GM19372 (cell line): ENCODE measurements at regions not wholly inside any gene's neighbourhood (a gene's known extent, or its start where the extent isn't known, plus 50 kb on each side); places are given as distances from the start of the nearest gene placed in this dataset.
"Not testable (repeated sequence)": the region's sequence is repeated elsewhere in the genome, so short reads cannot be mapped to it uniquely, and the experiment has no call there.

Experiments used
- ATAC-seq: cut with Tn5 transposase; IDR thresholded peaks from one replicate; pipeline ENCODE4 v1.9.1; 2021; ENCODE audit warnings: mild to moderate bottlenecking, low read depth, moderate library complexity; ENCODE audit not compliant: unreplicated experiment

DNA sequence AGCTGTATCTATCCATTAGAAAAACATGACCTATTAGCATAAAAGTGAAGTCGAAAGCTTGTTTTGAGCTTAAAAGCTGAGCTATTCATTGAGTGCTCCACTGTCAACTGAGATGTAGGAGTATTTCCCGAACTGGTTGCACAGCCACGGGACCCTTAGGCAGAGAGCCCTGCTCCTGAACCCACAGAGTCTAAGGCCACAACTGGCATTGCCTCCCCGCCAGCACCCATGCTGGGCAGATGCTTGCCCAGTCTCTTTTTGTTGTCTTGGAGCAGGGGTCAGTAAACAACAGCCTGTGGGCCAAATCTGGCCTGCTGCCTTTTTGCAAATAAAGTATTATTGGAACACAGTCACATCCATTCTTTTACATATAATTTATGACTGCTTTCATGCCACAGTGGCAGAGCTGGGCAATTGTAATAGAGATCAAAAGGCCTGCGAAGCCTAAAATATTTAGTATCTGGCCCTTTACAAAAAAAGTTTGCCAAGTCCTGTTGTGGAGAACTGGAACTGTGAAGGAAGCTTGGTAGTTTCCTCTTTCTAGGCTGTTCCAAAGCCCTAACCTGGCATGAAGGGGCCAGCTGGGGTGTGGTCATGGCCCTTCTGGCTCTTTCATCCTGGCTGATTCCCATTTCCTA is 58.4 kb upstream of the WAPL start:
- no peak for ATAC-seq

DNA sequence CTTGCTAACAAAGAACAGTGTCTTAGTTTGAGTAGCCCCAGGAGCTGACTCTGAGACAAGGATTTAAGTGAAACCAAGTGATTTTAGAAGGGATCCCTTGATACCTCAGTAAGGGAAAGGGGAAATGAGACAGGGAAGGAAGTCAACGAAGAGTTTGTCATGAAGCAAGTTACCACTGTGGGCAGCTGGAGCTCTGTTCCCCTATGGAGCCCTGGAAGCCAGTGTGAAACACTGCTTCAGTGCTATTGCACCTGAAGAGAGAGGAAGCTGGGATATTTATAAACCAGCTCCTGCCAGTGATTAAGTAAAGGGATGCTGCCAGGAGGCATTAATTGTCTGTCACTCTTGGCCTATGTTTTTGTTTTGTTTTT is 58.9 kb upstream of the WAPL start:
- ATAC-seq = no peak

DNA sequence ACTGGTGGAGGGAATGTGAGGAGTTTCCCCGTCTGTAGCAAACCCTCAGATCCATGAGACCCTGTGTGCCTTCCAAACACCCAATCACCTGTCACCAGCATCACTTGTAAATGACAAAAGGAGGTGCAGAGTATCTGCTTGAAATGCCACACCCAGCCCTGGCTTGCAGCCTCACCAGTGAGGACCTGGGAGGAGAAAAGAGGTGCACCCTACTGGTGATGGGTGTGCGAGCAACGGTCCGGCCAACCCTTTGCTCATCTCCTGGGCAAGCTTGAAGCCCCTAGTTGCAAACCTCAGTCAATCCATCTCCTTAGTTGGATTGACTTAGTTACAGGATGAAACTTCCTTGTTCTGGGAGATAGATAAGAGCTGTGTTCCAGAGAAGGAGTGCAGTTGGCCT is 62.4 kb upstream of the WAPL start:
- ATAC-seq = no peak

DNA sequence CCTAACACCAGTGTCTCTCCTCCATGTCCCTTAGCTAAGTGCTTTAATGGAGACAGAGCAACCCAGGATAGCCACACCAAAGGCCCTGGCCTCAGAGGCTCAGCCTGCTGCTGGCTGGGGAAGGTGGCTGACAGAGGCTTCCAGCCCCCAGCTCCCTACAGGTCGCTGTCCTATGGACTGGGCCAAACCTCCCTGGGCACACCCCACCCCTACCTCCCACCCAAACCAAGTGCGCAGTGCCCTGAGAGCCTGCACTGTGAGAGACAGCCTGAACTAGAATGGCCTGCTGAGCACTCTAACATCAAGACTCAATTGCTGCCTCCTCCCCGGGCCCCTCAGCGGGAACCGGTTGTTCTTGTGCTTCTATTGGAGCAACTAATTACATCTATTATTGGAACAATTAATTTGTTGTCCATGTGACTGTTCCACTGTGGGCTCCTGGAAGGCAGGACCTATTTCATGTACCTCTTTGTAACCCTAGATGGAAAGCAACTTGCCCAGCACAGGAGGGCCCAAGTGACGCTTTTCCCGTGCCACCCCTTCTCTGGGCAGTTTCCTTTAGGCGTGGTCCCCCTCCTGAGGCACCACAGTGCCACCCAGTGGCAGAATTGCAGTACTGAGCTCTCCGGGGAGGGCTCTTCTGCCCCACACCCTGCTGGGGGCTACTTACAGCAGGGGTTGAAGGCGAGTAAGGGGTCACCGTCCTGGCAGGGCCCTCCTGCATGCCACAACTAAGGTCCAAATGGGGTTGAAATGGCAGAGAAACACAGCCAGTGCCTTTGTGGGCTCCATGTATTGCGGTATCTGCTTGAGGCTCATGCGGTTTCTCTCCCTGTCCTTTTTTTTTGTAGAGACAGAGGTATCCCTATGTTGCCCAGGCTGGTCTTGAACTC is 63.7 kb upstream of the WAPL start:
- peak; percentile 86 for ATAC-seq

- no peak for ATAC-seq
Measured at GRCh38 chr10:86586516-86586915, 64.9 kb upstream of the WAPL start.

GRCh38 chr10:86588781-86589180 is 65.6 kb upstream of the OPN4 start:
- not testable (repeated sequence) for ATAC-seq

DNA sequence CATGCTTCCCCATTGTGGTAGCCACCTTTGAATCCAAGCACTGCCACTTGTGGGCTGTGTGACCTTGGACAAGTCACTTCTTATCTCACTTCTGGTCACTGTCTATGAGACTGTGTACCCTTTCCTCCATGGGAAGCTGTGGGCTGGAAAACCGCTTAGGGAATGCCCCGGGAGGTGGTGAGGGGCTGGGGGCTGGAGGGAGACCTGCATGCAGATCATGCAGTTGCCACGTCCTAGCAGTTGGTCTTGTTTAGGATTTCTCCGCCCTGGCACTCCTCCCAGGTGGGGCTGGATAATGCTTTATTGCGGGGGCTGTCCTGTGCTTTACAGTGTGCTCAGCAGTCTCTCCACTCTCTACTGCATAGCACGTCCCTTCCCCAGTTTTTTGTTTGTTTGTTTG is 62.9 kb upstream of the OPN4 start:
- ATAC-seq = no peak

- ATAC-seq = no peak
Measured at GRCh38 chr10:86592413-86592812, 61.9 kb upstream of the OPN4 start.

- ATAC-seq = no peak
Measured at GRCh38 chr10:86594535-86594934, 59.8 kb upstream of the OPN4 start.

- no peak for ATAC-seq
Measured at GRCh38 chr10:86595496-86595895, 58.9 kb upstream of the OPN4 start.

- ATAC-seq = no peak
Measured at GRCh38 chr10:86596266-86596665, 58.1 kb upstream of the OPN4 start.

GRCh38 chr10:86597306-86597705 is 57.0 kb upstream of the OPN4 start:
- ATAC-seq = no peak

DNA sequence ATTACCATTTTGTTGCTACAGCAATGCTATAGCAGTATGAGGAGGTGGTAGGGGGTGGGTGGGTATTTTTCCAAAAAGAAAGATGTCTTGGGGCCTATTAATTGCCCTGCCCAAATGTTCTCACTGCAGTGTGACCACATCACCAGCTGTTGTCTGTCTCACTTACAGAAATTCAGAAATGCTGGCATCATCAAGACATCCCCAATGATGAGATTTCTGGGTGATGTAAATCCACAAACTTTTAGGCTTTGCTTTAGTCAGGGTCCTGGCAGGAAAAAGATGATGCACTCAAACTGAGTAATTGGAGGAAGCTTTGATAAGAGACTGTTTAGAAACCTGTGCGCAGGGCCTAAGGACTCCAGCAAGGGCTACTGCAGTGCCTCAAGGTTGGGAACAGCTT is 56.2 kb upstream of the OPN4 start:
- no peak for ATAC-seq

DNA sequence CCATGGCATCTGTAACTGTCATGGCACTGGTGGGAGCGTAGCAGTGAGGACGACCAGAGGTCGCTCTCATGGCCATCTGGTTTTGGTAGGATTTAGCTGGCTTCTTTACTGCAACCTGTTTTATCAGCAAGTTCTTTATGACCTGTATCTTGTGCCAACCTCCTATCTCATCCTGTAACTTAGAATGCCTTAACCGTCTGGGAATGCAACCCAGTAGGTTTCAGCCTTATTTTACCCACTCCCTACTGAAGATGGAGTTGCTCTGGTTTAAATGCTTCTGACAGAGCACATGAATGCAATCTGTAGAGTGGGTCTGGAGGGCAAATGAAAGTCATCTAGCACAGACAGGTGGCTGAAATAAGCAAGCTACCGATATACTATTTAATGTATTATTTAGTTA is 55.3 kb upstream of the OPN4 start:
- no peak for ATAC-seq

- ATAC-seq = peak; percentile 82
Measured at GRCh38 chr10:86599729-86600128, 54.6 kb upstream of the OPN4 start.

GRCh38 chr10:86600296-86600695 is 54.1 kb upstream of the OPN4 start:
- ATAC-seq = no peak

GRCh38 chr10:86601956-86602602 is 52.3 kb upstream of the OPN4 start:
- ATAC-seq = no peak

GRCh38 chr10:86603256-86603655 is 51.1 kb upstream of the OPN4 start:
- ATAC-seq = no peak
